ENCODE measurements at regions not wholly inside any gene's neighbourhood (a gene's known extent, or its start where the extent isn't known, plus 50 kb on each side); places are given as distances from the start of the nearest gene placed in this dataset.

- TF ChIP-seq YY1 (IDR thresholded peaks at IDR 0.05; ENCODE audit: borderline replicate concordance in 1 of 3, control insufficient read depth in 1 of 3, extremely low read depth in 1 of 3, insufficient read depth in 3 of 3, insufficient read length in 1 of 3, insufficient replicate concordance in 2 of 3, low read depth in 1 of 3, low read length in 2 of 3) (no peak), ATF2 (CRISPR knock-in tag; IDR thresholded peaks at IDR 0.05) (no peak), PKNOX1 (IDR thresholded peaks at IDR 0.05) (no peak), EZH2 (IDR thresholded peaks at IDR 0.05; ENCODE audit: borderline replicate concordance, low read depth, low read length) (no peak), EP300 (IDR thresholded peaks at IDR 0.05; ENCODE audit: low read length) (no peak), CBX5 (IDR thresholded peaks at IDR 0.05; ENCODE audit: borderline replicate concordance, low read depth) (no peak), U2AF2 (optimal IDR thresholded peaks at IDR 0.05; ENCODE audit: low read depth, low read length) (no peak), BHLHE40 (IDR thresholded peaks at IDR 0.05; ENCODE audit: low read length) (no peak), GTF2E2 (tag; IDR thresholded peaks at IDR 0.05) (no peak), NR2C2 (CRISPR knock-in tag; IDR thresholded peaks at IDR 0.05) (no peak), NR2C2 (tag; IDR thresholded peaks at IDR 0.05) (no peak)
These were observed 91.1 kb upstream of the CRY1 start for GRCh38 chr12:107184359-107184930.
